Kidney glomerular epithelial cell (primary cell): ENCODE measurements at regions not wholly inside any gene's neighbourhood (a gene's known extent, or its start where the extent isn't known, plus 50 kb on each side); places are given as distances from the start of the nearest gene placed in this dataset.
A peak's percentile ranks its signal among the peaks of the same experiment; 100 is the strongest.

Experiments used
- DNase-seq: peaks from one replicate; lab custom pipeline; 2025; lab: John Stamatoyannopoulos, UW

- no peak for DNase-seq
Measured at GRCh38 chr2:145203891-145204290, 684.0 kb upstream of the ZEB2 start.

- no peak for DNase-seq
Measured at GRCh38 chr2:145199827-145200706, 680.1 kb upstream of the ZEB2 start.

- peak; percentile 80 for DNase-seq
Measured at GRCh38 chr2:145199042-145199441, 679.1 kb upstream of the ZEB2 start.

GRCh38 chr2:145198555-145198954 is 678.6 kb upstream of the ZEB2 start:
- DNase-seq, result no peak

- no peak for DNase-seq
Measured at GRCh38 chr2:145197944-145198343, 678.0 kb upstream of the ZEB2 start.

- no peak for DNase-seq
Measured at GRCh38 chr2:145194673-145195072, 674.8 kb upstream of the ZEB2 start.

DNA sequence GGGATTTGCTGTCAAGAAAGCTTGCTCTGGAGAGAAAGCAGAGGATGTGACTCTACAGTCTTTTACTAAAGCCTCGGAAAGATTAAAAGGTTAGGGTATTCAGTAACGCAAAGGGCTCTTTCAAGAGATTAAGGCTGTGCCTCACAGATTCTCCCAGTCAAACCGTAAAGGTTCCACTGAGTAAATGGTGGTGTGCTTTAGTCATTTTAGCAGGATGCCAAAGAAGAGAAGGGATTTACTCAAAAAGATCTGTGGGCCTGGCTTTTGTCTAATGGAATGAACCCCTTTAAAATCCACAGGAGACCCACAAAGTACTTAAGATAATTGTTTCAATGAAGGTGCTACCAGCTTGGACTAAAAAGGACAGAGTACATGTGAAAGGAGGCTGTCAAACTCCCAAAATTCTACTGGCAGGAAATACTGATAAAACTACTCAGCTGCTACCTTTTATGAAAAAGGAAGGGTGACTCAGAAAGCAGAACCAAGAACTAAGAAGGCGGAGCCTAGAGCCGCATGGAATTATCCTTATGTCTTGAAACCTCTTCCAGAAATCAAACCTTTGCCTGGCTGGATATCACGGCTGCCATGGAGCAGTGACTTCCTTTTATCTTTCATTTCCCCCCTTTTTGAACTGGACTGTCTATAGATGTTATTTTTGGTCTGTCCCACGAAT is 670.2 kb upstream of the ZEB2 start:
- DNase-seq, result no peak

- DNase-seq, result no peak
Measured at GRCh38 chr2:145186303-145186702, 666.4 kb upstream of the ZEB2 start.

GRCh38 chr2:145185696-145186095 is 665.8 kb upstream of the ZEB2 start:
- DNase-seq, result peak; percentile 42

DNA sequence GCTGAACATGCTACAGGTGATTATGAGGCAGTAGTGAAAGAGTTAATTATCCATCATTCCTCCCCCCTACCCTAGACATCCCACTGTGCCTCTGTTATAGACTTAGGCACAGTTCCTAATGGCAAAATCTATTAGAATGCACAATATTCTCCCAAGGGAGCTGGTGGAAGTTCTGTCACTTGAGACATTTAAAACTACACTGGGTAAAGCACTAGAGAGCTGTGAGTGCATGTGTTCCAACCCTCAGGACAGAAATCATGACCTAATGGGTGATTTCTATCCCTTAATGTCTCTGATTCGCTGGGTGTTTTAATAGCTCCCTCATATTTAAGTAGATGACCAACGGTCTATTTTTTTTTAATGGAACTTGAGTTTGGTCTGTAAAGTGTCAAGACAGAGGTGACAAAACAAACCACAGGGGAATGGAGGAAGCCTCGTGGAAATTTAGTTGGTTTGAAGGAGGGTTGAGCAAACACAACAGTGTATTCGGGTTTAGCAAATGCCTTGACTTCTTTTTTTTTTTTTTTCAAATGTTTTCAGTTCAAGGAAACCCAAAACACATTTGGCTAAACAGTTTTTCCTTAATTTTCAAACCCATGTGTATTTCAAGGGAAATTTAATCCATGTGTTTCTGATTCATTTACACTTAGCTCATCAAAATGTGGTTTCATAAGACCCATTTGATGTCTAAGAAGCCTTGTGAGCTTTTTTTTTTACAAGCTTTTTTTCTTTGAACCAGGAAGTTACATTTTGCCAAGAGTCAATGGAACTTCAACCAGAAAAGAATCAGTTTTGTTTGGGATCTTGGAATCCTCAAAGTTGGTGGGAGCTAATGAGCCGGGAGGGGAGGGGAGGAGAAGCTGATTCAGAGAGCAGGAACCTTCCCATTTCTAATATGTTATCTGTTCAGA is 665.1 kb upstream of the ZEB2 start:
- DNase-seq, result no peak

DNA sequence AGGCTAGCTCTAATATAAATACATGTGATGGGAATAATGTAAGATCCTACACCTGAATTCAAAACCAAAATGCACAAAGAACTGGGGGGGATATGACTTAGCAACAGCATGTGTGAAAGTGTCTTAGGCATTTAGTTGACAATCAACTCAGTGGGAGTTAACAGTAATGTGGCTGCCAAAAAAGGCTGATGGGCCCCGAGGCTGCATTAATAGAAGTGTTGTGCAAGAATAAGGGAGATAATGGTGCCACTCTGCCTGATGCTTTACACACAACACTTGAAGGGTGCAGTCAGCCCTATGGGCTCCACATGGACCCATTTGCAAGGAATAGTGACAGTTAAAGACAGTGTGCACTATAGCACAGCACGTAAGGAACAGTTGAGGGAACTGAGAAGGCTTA is 649.4 kb upstream of the ZEB2 start:
- DNase-seq, result no peak

GRCh38 chr2:145168091-145168490 is 648.2 kb upstream of the ZEB2 start:
- no peak for DNase-seq

DNA sequence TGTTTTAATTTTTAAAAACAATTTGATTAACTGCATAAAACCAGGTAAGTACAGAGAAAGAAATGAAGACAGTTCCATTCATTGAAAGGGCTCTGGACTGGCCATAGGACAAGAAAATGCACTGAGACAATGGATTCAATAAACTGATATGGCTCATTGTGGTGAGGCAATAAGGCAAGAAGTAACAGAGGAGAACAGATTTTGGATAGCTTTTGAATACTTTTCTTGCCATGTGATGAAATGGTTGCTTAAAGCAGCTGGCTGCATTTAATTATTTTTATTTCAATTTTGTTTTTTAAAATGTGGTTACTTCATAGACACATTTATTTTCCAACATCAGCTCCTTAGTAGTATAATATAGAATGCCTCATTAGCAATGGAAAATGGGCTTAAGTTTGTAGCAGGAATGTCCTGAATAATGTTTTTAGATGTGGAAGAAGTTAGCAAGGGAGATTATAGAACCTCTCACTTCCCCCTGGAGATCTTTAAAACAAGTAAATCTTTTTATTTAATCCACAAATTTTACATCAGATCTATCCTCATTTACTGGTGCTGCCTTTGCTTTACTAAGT is 646.9 kb upstream of the ZEB2 start:
- DNase-seq, result no peak

DNA sequence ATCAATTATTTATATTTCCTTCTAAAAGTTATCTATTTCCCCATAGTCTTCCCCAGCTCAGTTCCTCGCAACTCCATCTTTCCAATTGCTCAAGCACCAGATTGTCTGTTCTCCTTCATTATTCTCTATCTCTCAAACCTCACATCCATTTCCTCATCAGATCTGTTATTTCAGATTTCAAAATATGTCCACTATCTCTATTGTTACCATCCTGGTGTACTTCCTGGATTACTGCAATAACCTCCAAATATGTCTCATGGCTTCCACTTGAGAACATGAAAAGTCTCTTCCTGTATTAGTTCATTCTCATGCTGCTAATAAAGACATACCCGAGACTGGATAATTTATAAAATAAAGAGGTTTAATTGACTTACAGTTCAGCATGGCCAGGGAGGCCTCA is 641.7 kb upstream of the ZEB2 start:
- DNase-seq, result no peak

DNA sequence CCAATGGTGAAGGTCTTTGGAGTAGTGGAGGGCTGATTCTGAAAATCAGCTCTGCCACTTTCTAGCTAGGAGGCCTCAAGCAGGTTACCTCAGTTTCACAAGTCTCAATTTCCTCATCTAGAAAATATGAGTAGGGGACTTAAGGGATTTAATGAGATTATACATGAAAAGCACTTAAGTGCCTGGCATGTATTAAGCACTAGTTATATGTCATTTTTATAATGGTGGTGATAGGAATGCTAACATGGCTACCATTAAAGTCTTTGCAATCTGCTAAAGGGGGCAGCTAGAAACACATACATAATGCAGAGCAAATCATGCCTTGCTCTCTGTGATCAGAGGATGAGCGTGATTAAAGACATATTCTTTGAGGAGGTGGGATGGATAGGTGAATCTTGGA is 640.9 kb upstream of the ZEB2 start:
- DNase-seq, result no peak

GRCh38 chr2:145159676-145160075 is 639.8 kb upstream of the ZEB2 start:
- no peak for DNase-seq

- no peak for DNase-seq
Measured at GRCh38 chr2:145157741-145158591, 638.0 kb upstream of the ZEB2 start.

GRCh38 chr2:145157036-145157675 is 637.2 kb upstream of the ZEB2 start:
- DNase-seq, result no peak

DNA sequence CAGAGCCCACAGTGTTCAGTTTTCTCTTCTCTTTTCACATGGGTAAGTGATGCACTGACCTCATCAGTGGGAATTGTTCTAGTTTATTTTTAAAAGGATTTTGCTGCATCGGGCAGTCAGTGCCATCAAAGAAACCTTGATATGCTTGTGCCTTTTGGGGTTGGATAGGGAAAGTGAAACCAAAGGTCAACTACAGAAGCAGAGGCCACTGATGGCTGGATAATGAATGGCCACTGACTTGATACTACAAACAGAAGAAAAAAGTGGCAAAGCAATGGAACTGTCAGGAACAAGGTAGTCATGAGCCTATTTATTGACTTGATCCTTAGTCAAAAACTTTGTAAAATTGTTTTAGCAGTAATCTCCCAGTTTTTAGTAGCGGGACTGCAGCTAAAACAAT is 636.3 kb upstream of the ZEB2 start:
- no peak for DNase-seq

DNA sequence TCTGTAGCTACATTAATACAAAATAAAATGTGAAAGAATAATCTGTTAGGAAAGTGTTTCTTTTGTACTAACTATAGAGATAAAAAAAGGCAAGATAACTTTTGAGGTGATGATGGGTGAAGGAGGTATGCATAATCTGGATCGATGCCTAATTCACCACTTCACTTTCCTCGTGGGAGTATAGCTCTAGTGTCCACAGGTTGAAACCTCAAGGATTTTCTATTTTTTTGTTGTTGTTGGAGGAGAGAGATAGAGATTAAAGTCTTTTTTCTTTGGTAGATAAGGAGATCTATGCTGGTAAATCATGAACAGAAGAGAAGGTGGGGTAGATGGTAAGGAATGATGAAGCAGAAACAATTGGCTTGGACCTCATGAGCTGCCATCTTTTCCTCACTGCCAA is 635.3 kb upstream of the ZEB2 start:
- no peak for DNase-seq

DNA sequence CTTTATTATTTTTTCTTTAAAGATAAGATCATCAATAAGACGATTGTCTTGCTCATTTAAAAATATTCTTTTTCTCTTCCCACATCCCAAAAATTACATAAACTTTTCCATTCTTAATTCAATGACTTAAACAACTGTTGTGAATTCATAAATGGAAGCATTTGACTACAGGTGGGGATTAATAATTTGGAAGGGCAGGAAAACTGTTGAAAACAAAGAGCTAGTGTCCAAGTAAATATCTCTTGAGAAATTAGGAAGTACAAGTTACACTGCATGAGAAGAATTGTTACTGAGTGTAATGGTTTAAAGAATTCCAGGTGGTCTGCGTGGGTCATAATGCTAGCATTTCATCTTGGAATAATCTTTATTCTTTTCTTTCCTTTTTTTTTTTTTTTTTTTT is 634.8 kb upstream of the ZEB2 start:
- DNase-seq, result no peak
